ENCODE measurements at regions not wholly inside any gene's neighbourhood (a gene's known extent, or its start where the extent isn't known, plus 50 kb on each side); places are given as distances from the start of the nearest gene placed in this dataset.

GRCh38 chr5:143496943-143497342 lies 93.5 kb upstream of the NR3C1 start:
- TF ChIP-seq FOXA1 (IDR thresholded peaks at IDR 0.05) (no peak), ELF4 (IDR thresholded peaks at IDR 0.05) (no peak), TARDBP (IDR thresholded peaks at IDR 0.05) (no peak), HDGF (IDR thresholded peaks at IDR 0.05; ENCODE audit: borderline replicate concordance) (no peak)
